ENCODE measurements at regions not wholly inside any gene's neighbourhood (a gene's known extent, or its start where the extent isn't known, plus 50 kb on each side); places are given as distances from the start of the nearest gene placed in this dataset.
"Not testable (repeated sequence)": the region's sequence is repeated elsewhere in the genome, so short reads cannot be mapped to it uniquely, and the experiment has no call there.

DNA sequence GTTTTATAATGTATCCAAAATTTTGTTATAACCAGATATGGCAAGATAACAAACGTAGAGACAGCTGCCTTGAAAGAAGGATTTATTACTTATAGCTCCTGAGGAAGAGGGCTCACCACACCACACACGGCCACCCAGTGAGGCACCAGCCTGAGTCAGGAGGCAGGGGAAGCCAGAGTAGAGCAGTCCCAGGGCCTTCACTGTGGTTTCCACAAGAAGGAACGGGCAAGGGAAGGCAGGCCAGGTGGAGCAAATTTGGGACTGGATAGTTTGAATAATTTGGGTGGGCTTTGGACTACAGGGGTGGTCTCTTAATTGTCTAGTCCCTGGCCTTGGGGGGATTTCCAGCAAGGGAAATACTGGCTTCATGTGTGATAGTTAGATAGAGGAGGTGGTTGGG, 72.5 kb downstream of the RRAGC start:
- DNase-seq = no peak

DNA sequence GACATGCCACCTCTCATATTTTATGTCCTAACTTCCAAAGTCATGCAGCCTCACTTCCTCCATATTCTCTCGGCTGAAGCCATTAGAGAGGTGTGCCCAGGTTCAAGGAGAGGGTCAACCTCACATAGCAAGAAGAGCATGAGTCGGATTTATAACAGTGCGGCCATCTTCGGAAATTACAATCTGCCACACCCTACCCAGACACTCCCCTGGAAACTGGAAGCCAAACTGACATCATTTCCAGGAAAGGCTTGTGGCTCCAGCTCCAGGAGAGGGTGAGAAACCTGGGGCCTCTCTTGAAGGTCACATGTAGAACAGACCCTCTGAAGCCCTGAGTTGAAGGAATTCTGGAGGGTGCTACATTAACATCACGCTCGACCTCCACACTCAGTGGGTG, 73.5 kb downstream of the RRAGC start:
- no peak for DNase-seq

GRCh38 chr1:38785285-38786039, 74.1 kb downstream of the RRAGC start:
- no peak for DNase-seq

DNA sequence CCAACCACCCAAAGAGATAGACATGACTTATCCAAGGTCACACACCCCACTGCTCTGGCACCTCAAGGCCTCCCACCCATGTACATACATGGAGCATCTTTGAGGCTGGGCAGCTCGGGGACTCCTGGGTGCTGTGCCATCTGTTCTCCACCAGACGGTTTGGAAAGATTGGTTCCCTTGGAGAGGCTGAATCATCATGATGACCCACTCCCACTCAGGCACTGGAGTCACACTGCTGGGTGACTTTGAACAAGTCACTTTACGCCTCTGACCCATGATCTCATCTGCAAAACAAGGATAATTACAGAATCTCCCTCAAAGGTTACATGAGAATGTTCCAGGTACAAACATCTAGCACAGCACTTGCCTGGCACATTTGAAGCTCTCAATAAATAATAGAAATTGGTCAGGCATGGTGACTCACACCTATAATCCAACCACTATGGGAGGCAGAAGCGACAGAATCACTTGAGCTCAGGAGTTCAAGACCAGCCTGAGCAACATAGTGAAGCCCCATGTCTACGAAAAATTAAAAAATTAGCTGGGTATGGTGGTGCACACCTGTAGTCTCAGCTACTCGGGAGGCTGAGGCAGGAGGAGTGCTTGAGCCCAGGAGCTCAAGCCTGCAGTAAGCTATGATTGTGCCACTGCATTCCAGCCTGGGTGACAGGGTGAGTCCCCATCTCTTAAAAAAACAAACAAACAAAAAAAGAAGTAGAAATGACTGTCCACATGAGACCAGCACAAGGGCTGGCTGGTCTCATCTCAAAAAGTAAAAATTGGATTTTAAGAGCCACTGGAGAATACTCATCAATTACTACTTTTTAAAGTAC, 74.9 kb downstream of the RRAGC start:
- no peak for DNase-seq

GRCh38 chr1:38783640-38784229, 75.8 kb downstream of the RRAGC start:
- DNase-seq = no peak

DNA sequence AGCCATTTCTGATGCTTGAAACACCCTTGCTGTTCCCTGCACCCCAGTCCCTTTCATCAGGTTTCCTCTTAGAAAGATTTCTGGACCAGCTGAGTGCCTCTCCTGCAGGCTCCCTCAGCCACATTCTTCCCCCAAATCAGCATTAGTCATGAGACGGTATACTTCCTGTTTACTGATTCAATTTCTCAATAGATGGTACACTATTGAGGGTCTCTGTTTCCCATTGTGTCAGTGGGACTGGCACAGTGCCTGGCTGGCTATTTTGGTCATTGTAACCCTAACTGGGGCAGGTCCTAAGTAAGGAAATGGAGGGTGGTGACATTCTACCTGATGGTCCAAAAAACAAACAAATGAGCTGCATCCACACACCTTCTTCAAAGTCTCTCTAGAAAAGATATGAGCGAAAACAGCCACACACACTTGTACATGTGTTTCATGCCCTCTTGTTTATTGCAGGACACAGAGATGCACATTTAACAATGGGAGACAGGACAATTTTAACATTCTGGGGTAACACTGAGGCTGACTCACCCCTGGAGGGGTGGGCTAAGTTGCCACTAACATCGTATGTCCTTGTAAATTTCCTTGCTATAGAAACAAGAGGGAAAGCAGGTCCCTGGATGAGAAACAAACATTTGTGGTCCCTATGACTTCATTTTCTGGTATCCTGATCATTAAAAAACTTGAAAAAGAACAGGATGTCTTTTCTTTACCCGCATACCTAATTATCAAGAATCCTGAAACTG, 77.5 kb downstream of the RRAGC start:
- no peak for DNase-seq

GRCh38 chr1:38780133-38780532, 79.4 kb downstream of the RRAGC start:
- DNase-seq = no peak

DNA sequence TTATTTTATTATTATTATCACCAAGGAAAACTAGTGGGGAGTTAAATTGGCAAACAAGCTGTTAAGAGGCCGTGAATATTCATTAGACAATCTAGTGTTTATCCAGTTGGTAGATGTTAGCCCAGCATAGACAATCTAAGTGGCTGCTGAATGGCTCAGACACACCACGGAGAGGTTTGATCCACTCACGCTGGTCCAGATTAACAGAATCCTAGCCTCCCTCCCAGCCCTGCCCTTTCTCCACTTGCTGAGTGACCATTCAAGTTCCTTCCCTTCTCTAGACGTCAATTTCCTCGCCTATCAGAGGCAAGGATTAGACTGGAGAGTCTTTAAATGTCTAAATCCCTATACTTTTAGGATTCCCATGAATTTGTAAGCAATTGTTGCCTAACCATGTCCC, 80.1 kb downstream of the RRAGC start:
- no peak for DNase-seq

- DNase-seq = no peak
Measured at GRCh38 chr1:38778521-38778920, 81.1 kb downstream of the RRAGC start.

DNA sequence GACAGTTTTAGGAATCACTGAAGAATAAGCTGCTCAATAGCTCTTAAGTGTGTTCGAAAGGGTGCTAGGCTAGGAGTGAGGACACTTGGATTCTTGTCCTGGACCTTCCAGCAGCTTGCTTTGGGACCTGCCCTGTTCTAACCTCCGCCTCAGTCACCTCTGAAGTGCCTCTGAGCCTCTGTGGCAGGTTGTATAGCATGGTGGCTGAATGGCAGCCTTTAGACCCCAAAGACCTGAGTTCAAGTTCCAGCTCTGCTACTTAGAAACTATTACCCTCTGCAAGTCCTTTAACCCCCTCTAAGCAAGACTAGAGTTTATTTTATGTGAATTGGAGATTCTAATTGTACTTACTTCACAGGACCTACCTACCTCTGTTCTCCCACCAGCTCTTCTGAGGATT, 81.5 kb downstream of the RRAGC start:
- no peak for DNase-seq

GRCh38 chr1:38777464-38777957, 82.1 kb downstream of the RRAGC start:
- DNase-seq = no peak

GRCh38 chr1:38776466-38777065, 83.0 kb downstream of the RRAGC start:
- DNase-seq = no peak

- no peak for DNase-seq
Measured at GRCh38 chr1:38775175-38775845, 84.3 kb downstream of the RRAGC start.

DNA sequence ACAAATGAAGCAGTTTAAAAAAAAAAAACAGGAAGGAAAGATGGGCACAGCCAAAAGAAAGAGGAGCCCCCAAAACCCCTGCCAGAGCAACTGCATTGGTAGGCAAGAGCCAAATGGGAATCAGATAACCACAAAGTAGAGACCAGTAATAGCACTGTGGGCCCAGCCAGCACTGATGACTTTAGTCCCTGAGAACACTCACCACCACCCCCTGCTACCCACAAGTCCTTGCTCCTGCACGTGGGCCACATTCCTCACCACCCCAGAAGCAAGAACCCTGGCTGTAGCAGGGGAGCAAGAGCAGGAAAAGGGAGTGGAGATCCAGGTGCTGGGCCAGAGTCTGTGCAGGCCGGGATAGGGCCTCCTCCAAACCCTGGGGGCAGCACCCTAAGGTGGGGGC, 86.1 kb downstream of the RRAGC start:
- no peak for DNase-seq

DNA sequence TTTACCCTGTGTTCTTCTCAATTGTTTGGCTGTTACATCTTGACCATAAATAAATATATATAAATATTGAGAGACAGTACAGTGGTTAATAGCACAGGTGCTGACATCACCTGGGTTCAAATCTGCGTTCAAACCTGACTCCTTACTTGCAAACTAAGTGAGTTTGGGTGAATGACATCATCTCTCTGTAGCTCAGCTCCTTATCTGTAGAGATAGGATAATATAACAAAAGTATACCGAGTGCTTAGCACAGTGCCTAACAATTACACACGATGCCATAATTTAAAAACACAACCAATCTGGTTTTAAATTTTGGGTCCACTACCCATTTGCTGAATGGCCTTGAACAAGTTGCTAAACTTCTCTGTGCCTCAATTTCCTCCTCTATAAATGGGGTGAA, 86.6 kb downstream of the RRAGC start:
- DNase-seq = no peak

GRCh38 chr1:38772026-38772425, 87.5 kb downstream of the RRAGC start:
- no peak for DNase-seq

GRCh38 chr1:38770516-38771173, 88.9 kb downstream of the RRAGC start:
- not testable (repeated sequence) for DNase-seq

DNA sequence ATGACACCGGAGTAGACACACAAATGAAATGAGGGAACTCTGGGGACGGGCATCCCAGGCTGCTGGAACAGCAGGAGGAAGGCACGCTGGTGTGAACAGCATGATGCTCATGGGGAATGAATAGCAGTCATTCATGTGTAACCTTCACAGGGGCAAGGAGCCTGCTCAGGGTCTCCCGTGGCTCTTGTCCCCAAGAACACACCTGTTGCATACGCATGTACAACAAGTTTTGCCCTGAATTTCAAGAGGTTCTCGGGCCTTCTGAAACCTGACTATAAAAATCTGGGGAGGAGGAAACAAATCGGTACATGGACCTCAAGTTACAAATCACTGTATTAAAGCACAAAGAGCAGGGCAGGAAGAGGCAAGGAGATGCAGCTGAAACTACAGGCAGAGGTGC, 93.4 kb downstream of the RRAGC start:
- DNase-seq = no peak

GRCh38 chr1:38763121-38763520, 96.5 kb downstream of the RRAGC start:
- no peak for DNase-seq

- no peak for DNase-seq
Measured at GRCh38 chr1:38760562-38760961, 99.0 kb downstream of the RRAGC start.

DNA sequence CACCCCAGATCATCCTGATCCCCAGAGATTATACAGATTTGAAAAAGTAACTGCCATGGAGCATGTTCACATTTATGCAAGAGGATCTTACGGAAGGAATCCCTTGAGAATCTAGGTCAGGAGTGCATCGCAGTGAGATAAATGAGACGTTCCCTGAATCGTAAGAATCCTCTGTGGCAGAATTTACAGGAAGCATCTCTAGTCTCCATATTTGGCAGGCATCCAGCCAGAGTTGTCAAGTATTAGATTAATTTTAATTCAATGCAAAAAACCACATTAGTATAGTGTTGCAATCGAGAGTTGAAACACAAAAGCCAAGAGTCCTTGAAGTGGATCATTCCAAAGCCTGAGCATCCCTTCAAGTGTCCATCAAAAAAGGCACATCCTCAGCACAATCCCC, 100.8 kb downstream of the RRAGC start:
- no peak for DNase-seq
